ENCODE measurements at regions not wholly inside any gene's neighbourhood (a gene's known extent, or its start where the extent isn't known, plus 50 kb on each side); places are given as distances from the start of the nearest gene placed in this dataset.

- TF ChIP-seq GATA3 (IDR thresholded peaks at IDR 0.05; ENCODE audit: low read depth, low read length) = no peak
- TF ChIP-seq GATA2 (IDR thresholded peaks at IDR 0.05; ENCODE audit: low read depth, low read length) = no peak
These were observed 229.5 kb downstream of the NKX6-1 start for GRCh38 chr4:84269536-84270044.

All from SH-SY5Y (cell line).